Right lobe of liver (tissue), 6 donors: ENCODE measurements at regions not wholly inside any gene's neighbourhood (a gene's known extent, or its start where the extent isn't known, plus 50 kb on each side); places are given as distances from the start of the nearest gene placed in this dataset.
"Not testable (repeated sequence)": the region's sequence is repeated elsewhere in the genome, so short reads cannot be mapped to it uniquely, and the experiment has no call there.

Experiments
- ATAC-seq, 4 donors: fragments of 200-7000 bp; cut with Tn5 transposase; one replicate each; pipeline ENCODE4 v1.9.1; 2020; ENCODE audit warnings: mild to moderate bottlenecking in 4 of 4, moderate library complexity in 4 of 4
- DNase-seq, 3 donors: peaks; one replicate each; pipeline ENCODE4 v3.0.0-alpha.2; 2020
- H3K27ac ChIP-seq, 3 donors: fragments of 200-600 bp; one replicate each; pipeline ENCODE4 v1.8.0; 2022
- H3K27me3 ChIP-seq, 2 donors: fragments of 200-600 bp; one replicate each; pipeline ENCODE4 v1.8.0; 2022
- H3K36me3 ChIP-seq, 4 donors: fragments of 200-600 bp; sonication (generic) in 1 of 4; one replicate each; pipeline versions ENCODE4 v1.5.1 to v1.8.0; 2017 to 2022; ENCODE audit warnings: control low read depth in 1 of 4
- H3K4me1 ChIP-seq, 4 donors: fragments of 200-600 bp; sonication (generic) in 1 of 4; one replicate each; pipeline versions ENCODE4 v1.5.1 to v1.8.0; 2017 to 2022; ENCODE audit warnings: control low read depth in 1 of 4
- H3K4me3 ChIP-seq, 3 donors: fragments of 200-600 bp; one replicate each; pipeline ENCODE4 v1.8.0; 2022
- H3K9me3 ChIP-seq, 4 donors: fragments of 200-600 bp; sonication (generic) in 1 of 4; one replicate each; pipeline versions ENCODE4 v1.5.1 to v1.8.0; 2017 to 2022; ENCODE audit warnings: control low read depth in 1 of 4
- POLR2A ChIP-seq: fragments of 450-650 bp; IDR thresholded peaks from one replicate; pipeline ENCODE4 v1.6.1; 2017; ENCODE audit warnings: antibody characterized with exemption, mild to moderate bottlenecking
- WGBS: methylation state at CpG from one replicate; pipeline ENCODE4 v1.1.6; 2018; ENCODE audit warnings: low coverage, low lambda C conversion rate; ENCODE audit not compliant: insufficient coverage; ENCODE audit errors: missing lambda C conversion rate; 5-methylcytosine and 5-hydroxymethylcytosine counted together
- intact Hi-C, 2 donors: fragments of 100-400 bp; cut with DNase I; formaldehyde crosslinking; loops; one replicate each; pipeline versions ENCODE4 v1.11.2 to v1.14.1; 2022
- TF ChIP-seq, protein P1 (sequence below), 4 donors: fragments of 200-600 bp in 3 of 4; fragments of 450-650 bp in 1 of 4; IDR thresholded peaks; one replicate each; pipeline versions ENCODE4 v1.5.1 to v1.8.0; 2016 to 2022; ENCODE audit warnings: antibody characterized with exemption in 4 of 4, mild to moderate bottlenecking in 2 of 4
- donor health status: DM: no; HTN: yes; CAD: no.
- donor health status: DM: no; HTN: no; CAD: no.
- donor health status: DM: no; HTN: no; CAD: no.
- donor health status: DM: no; HTN: yes; CAD: no.
- donor health status: DM: no; HTN: yes; CAD: no.

DNA sequence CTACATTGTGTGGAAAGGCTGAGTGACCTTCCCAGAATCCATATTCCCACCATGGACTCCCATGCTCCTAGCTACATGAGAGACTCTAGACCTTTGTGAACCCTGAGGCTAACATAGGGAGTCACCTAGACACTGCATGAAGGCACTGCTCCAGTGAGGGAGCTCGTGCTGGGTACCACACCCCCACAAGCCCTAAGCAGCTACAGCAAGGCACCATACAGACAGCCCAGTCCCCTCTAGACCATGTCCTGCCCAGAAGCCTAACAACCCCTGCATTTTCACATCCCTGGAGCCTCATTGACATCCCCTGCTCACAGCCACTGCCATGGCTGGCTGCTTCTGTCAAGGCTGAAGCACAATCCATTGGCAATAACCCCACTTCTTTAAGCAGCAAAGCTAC, 176.5 kb upstream of the CTNND2 start:
- TF ChIP-seq, protein P1, sequence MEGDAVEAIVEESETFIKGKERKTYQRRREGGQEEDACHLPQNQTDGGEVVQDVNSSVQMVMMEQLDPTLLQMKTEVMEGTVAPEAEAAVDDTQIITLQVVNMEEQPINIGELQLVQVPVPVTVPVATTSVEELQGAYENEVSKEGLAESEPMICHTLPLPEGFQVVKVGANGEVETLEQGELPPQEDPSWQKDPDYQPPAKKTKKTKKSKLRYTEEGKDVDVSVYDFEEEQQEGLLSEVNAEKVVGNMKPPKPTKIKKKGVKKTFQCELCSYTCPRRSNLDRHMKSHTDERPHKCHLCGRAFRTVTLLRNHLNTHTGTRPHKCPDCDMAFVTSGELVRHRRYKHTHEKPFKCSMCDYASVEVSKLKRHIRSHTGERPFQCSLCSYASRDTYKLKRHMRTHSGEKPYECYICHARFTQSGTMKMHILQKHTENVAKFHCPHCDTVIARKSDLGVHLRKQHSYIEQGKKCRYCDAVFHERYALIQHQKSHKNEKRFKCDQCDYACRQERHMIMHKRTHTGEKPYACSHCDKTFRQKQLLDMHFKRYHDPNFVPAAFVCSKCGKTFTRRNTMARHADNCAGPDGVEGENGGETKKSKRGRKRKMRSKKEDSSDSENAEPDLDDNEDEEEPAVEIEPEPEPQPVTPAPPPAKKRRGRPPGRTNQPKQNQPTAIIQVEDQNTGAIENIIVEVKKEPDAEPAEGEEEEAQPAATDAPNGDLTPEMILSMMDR (IDR thresholded peaks at IDR 0.05), result no peak
- TF ChIP-seq POLR2A, result no peak
- intact Hi-C loops, result no loop called here
- H3K27me3 ChIP-seq, result no peaks in the 10 kb centered on the region
- no peak overlapping the region for H3K27ac ChIP-seq
- DNase-seq (no peak), ATAC-seq (peak in 1 of 4 donors; percentile 38)
- H3K4me3 ChIP-seq, result no peak overlapping the region
- no peaks in the 10 kb centered on the region for H3K36me3 ChIP-seq
- WGBS, result 67% methylated on average over 1 of the region's 1 CpG
- no peaks in the 10 kb centered on the region for H3K4me1 ChIP-seq
- H3K9me3 ChIP-seq, result no peaks in the 10 kb centered on the region

DNA sequence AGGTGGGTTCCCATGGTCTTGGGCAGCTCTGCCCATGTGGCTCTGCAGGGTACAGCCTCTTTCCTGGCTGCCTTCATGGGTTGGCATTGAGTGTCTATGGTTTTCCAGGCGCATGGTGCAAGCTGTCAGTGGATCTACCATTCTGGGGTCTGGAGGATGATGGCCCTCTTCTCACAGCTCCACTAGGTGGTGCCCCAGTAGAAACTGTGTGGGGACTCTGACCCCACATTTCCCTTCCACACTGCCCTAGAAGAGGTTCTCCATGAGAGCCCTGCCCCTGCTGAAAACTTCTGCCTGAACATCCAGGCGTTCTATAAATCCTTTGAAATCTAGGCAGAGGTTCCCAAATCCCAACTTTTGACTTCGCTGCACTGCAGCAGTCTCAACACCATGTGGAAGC, 174.0 kb upstream of the CTNND2 start:
- WGBS, result no CpG with 5 or more reads among the region's 3 CpGs
- intact Hi-C loops, DNase-seq, ATAC-seq, H3K4me1 ChIP-seq, H3K27ac ChIP-seq, H3K4me3 ChIP-seq, H3K27me3 ChIP-seq, H3K9me3 ChIP-seq, H3K36me3 ChIP-seq: not testable (repeated sequence)

DNA sequence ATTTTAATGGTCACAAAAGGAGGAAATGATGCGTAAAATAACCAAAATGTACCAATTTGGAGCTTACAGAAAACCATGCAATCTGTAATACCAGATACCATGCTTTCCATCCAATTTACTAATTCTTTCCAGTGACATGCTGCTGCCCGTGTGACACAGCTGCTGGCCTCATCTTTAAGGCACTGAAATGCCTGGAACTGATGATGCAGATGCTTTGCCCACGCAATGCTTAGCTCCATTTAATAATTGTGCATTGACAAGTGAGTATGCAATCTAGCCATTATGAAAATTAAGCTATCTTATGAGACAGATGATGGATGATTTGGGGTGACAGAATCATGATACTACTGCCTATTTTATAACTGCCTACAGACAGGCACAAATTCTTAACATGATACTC, 169.2 kb upstream of the CTNND2 start:
- Histone ChIP-seq H3K9me3 (no peaks in the 10 kb centered on the region), H3K36me3 (no peaks in the 10 kb centered on the region), H3K4me1 (no peaks in the 10 kb centered on the region), H3K4me3 (no peak overlapping the region), H3K27ac (no peak overlapping the region), H3K27me3 (no peaks in the 10 kb centered on the region)
- DNase-seq, result no peak
- ATAC-seq, result no peak
- intact Hi-C loops, result no loop called here
- TF ChIP-seq, protein P1 (IDR thresholded peaks at IDR 0.05), result no peak
- no peak for TF ChIP-seq POLR2A
- WGBS, result 25% methylated on average over 3 of the region's 3 CpGs

DNA sequence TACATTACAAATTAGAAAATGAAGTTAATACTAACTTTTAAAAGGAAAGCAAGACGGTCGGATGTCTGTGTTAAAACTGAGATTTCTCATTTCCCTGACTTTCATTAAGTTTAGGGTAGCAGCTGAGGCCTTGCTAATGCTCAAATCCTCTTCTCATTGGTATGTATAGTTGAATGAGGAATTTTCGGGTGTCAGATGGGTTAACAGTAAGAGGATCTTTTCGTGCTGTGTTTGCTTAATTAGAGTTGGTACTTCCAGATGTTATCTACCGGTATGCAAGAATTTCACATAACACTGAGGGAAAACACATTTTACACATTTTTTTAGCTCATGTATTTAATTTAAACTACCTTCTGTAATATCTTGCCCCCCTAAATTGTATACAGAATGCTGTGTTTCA, 168.2 kb upstream of the CTNND2 start:
- ATAC-seq, result no peak
- no peak for TF ChIP-seq POLR2A
- TF ChIP-seq, protein P1 (IDR thresholded peaks at IDR 0.05), result no peak
- DNase-seq, result no peak
- Histone ChIP-seq H3K36me3 (no peaks in the 10 kb centered on the region), H3K9me3 (no peaks in the 10 kb centered on the region), H3K4me3 (no peak overlapping the region), H3K27ac (no peak overlapping the region), H3K4me1 (no peaks in the 10 kb centered on the region), H3K27me3 (no peaks in the 10 kb centered on the region)
- 43% methylated on average over 5 of the region's 5 CpGs for WGBS
- intact Hi-C loops, result no loop called here

DNA sequence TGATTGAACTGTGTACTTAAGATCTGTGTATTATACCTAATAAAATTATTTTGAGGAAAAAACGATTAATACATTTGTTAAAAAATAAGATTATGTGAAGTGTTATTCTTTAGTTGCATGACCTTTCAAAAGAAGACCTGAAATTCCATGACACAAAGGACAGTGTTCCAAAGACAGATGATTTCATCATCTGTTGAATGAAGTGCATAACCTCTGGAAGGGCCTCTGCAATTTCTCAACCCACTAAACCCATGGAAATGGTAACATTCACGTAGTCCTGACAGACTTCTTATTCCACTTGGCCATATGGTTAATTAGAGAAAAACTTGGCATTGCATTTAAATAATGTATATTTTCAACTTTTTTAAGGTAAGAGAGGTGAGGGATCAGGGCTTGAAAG, 167.2 kb upstream of the CTNND2 start:
- intact Hi-C loops, result no loop called here
- Histone ChIP-seq H3K4me3 (no peak overlapping the region), H3K27me3 (no peaks in the 10 kb centered on the region), H3K9me3 (no peaks in the 10 kb centered on the region), H3K36me3 (no peaks in the 10 kb centered on the region), H3K27ac (no peak overlapping the region), H3K4me1 (no peaks in the 10 kb centered on the region)
- DNase-seq (no peak), ATAC-seq (peak in 2 of 4 donors; percentile 56 to 59)
- TF ChIP-seq POLR2A, result no peak
- TF ChIP-seq, protein P1 (IDR thresholded peaks at IDR 0.05), result no peak
- 28% methylated on average over 2 of the region's 2 CpGs for WGBS
